Cardiac muscle cell (in vitro differentiated cells and primary cell): ENCODE measurements at regions not wholly inside any gene's neighbourhood (a gene's known extent, or its start where the extent isn't known, plus 50 kb on each side); places are given as distances from the start of the nearest gene placed in this dataset.

Experiments
- DNase-seq, 2 donors: peaks; one replicate each; pipeline versions ENCODE4 v3.0.0 to v3.0.0-alpha.2; 2010 to 2017; ENCODE audit warnings: low read depth in 1 of 2, low spot score in 1 of 2
- H3K27ac ChIP-seq: fragments of 200-600 bp; sonication (generic); 2 replicates; pipeline ENCODE4 v1.5.1; 2016
- H3K27me3 ChIP-seq: fragments of 200-600 bp; sonication (generic); 2 replicates; pipeline ENCODE4 v1.6.0; 2016; ENCODE audit warnings: control low read depth
- H3K36me3 ChIP-seq: fragments of 200-600 bp; sonication (generic); 2 replicates; pipeline ENCODE4 v1.5.1; 2016; ENCODE audit warnings: control low read depth
- H3K4me1 ChIP-seq: fragments of 200-600 bp; sonication (generic); 2 replicates; pipeline ENCODE4 v1.8.1; 2017; ENCODE audit warnings: low read depth, mild to moderate bottlenecking, mixed run types
- H3K4me3 ChIP-seq: fragments of 200-600 bp; sonication (generic); 2 replicates; pipeline ENCODE4 v1.5.1; 2016; ENCODE audit warnings: mild to moderate bottlenecking
- H3K9me3 ChIP-seq: fragments of 200-600 bp; sonication (generic); 2 replicates; pipeline ENCODE4 v1.5.1; 2017; ENCODE audit warnings: low read depth, mild to moderate bottlenecking, control low read depth
- TF ChIP-seq, protein P1 (sequence below): IDR thresholded peaks from 2 replicates; pipeline ENCODE4 v1.5.1; 2012; ENCODE audit warnings: low read depth, mild to moderate bottlenecking, low read length

DNA sequence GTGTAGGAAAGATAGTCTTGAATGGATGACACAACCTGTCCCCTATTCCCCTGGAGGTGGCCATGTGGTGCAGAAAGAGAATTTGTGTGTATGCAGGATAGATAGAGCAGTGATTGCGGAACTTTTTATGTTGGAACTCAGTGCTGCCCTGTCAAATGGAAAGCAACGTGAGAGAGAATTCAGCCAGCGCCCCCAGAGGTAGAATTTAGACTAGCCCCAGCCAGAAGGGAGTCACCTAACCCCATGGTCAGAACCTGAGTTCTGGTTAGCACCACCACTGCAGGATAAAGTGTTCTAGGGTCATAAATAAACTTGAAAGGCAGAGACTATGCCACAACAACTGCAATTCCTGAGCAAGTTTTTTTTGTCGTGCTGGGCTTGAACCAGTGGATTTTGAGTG, 152.9 kb upstream of the GRIA4 start:
- no peak for DNase-seq
- Histone ChIP-seq H3K36me3 (no peaks in the 10 kb centered on the region), H3K4me1 (no peaks in the 10 kb centered on the region), H3K4me3 (no peak overlapping the region), H3K27ac (no peak overlapping the region), H3K27me3 (no peaks in the 10 kb centered on the region), H3K9me3 (no peaks in the 10 kb centered on the region)
- TF ChIP-seq, protein P1, sequence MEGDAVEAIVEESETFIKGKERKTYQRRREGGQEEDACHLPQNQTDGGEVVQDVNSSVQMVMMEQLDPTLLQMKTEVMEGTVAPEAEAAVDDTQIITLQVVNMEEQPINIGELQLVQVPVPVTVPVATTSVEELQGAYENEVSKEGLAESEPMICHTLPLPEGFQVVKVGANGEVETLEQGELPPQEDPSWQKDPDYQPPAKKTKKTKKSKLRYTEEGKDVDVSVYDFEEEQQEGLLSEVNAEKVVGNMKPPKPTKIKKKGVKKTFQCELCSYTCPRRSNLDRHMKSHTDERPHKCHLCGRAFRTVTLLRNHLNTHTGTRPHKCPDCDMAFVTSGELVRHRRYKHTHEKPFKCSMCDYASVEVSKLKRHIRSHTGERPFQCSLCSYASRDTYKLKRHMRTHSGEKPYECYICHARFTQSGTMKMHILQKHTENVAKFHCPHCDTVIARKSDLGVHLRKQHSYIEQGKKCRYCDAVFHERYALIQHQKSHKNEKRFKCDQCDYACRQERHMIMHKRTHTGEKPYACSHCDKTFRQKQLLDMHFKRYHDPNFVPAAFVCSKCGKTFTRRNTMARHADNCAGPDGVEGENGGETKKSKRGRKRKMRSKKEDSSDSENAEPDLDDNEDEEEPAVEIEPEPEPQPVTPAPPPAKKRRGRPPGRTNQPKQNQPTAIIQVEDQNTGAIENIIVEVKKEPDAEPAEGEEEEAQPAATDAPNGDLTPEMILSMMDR, result no peak

DNA sequence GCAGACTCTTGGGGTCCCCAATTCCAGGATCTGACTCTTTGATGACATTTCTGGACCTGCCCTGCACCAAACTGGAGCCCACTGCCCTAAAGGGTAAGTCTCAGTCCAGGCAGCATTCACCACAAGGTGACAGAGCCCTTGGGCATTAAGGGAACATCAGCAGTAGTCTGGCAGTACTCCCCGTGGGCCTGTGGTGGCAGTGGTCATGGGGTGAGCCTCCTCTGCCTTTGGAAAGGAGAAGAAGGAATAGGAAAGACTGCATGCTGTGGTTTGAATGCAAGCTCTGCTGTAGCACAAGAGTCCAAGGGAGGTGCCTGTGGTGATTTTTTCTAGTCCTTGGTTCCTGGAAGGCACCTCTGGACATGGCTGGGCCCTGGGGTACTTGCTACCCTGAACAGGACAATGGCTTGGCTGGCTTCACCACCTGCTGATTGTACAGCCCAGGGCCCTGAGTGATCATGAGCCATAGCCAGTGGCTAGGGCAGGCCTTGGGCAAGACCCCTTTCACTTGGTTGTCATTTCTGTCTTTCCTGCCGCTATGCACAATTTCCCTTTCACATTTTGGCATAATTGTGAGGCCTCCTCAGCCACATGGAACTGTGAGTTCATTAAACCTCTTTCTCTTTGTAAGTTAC, 160.7 kb upstream of the GRIA4 start:
- no peak for DNase-seq

DNA sequence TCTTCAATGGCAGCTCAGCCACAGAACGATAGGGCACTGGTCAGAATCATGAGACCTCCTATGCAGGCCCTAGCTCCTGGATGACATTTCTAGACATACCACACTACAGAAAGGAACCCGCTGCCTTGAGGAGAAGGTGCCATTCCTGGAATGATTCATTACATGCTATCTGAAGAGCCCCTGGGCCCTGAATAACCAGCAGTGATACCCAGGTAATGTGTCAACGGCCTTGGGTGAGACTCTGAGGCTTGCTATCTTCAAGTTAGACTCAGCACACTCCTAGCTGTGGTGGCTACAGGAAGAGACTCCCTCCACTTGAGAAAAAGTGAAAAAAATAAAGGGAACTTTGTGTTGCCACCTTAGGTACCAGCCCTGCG, 161.2 kb upstream of the GRIA4 start:
- H3K27ac ChIP-seq, result no peak overlapping the region
- DNase-seq, result no peak
- TF ChIP-seq, protein P1, result no peak
- no peaks in the 10 kb centered on the region for H3K36me3 ChIP-seq
- H3K9me3 ChIP-seq, result no peaks in the 10 kb centered on the region
- H3K4me3 ChIP-seq, result no peak overlapping the region
- no peaks in the 10 kb centered on the region for H3K27me3 ChIP-seq
- no peaks in the 10 kb centered on the region for H3K4me1 ChIP-seq

More for the DNA sequence above, 160.7 kb upstream of the GRIA4 start:
- Histone ChIP-seq H3K36me3 (no peaks in the 10 kb centered on the region), H3K4me3 (no peak overlapping the region), H3K9me3 (no peaks in the 10 kb centered on the region), H3K4me1 (no peaks in the 10 kb centered on the region), H3K27ac (no peak overlapping the region), H3K27me3 (no peaks in the 10 kb centered on the region)
- TF ChIP-seq, protein P1, result no peak

DNA sequence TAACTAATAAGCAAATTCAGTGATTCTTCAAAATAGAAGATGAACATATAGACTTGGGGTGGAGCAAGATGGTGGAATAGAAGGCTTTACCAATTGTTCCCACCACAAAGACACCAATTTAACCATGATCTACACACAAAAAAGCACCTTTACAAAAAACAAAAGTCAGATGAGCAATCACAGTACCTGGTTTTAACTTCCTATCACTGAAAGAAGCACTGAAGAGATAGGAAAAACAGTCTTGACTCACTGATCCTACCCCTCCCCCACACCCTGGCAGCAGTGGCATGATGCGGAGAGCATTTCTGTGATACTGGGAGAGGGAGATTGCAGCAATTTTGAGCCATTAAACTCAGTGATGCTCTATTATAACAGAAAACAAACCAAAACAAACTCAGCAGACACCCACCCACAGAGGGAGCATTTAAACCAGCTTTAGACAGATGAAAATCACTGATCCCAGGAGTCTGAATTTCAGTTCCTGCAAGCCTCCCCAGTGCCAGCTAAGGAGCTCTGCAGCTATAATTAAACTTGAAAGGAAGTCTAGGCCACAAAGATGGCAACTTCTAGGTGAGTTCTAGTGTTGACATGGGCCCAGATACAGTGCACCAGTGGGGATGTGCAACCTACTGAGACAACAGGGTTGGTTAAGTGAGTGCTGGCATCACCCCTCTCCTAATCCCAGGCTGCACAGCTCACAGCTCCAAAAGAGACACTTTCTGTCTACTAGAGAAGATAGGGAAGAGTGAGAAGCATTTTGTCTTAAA, 161.8 kb upstream of the GRIA4 start:
- DNase-seq, result no peak
- H3K36me3 ChIP-seq, result no peaks in the 10 kb centered on the region
- H3K4me3 ChIP-seq, result no peak overlapping the region
- no peak overlapping the region for H3K27ac ChIP-seq
- no peaks in the 10 kb centered on the region for H3K9me3 ChIP-seq
- TF ChIP-seq, protein P1, result no peak
- H3K27me3 ChIP-seq, result no peaks in the 10 kb centered on the region
- no peaks in the 10 kb centered on the region for H3K4me1 ChIP-seq

DNA sequence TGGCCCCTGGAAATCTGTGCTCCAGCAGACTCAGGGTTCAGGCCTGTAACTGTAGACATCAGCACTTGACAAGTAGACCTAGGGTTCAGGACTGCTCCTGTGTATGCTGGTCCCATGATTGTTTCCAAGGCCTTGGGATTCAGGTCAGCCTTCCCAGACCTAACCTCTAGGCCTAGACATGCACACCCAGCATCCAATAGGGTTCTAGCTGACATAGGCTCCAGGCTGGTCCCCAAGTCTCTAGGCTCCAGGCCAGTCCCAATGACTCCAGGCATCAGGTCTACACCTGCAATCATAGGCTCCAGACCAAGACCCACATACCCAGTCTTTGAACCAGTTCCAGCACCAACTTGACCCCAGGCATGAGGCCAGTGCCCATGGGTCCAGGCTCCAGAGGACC, 166.2 kb upstream of the GRIA4 start:
- Histone ChIP-seq H3K27me3 (no peaks in the 10 kb centered on the region), H3K36me3 (no peaks in the 10 kb centered on the region), H3K9me3 (no peaks in the 10 kb centered on the region), H3K27ac (no peak overlapping the region), H3K4me3 (no peak overlapping the region), H3K4me1 (peaks cover 2% of the 10 kb centered on the region)
- no peak for DNase-seq
- TF ChIP-seq, protein P1, result no peak
